B cell (primary cell): ENCODE measurements at regions not wholly inside any gene's neighbourhood (a gene's known extent, or its start where the extent isn't known, plus 50 kb on each side); places are given as distances from the start of the nearest gene placed in this dataset.

Source experiments
- ATAC-seq: fragments of 200-7000 bp; cut with Tn5 transposase; one replicate; pipeline ENCODE4 v1.10.0; 2021; ENCODE audit warnings: low read depth, mild to moderate bottlenecking, moderate number of reproducible peaks, moderate library complexity
- CTCF ChIA-PET: fragments of 350-600 bp; sonication (Branson Sonifier 250); formaldehyde crosslinking; loops from one replicate; lab custom pipeline; 2021; ENCODE audit warnings: antibody characterized with exemption, inconsistent platforms; lab: Charles Lee
- POLR2A ChIA-PET: fragments of 350-600 bp; sonication (Branson Sonifier 250); formaldehyde crosslinking; loops from one replicate; lab custom pipeline; 2021; ENCODE audit warnings: antibody characterized with exemption; lab: Charles Lee
- DNase-seq: peaks from one replicate; pipeline ENCODE4 v3.0.0; 2013
- H2AFZ ChIP-seq: 2 replicates; pipeline ENCODE4 v1.6.1; 2012; ENCODE audit warnings: mild to moderate bottlenecking, low read depth, low read length; ENCODE audit not compliant: insufficient read depth, poor library complexity, severe bottlenecking
- H3K27ac ChIP-seq, 2 donors: 1 replicate in 1 of 2; 2 replicates in 1 of 2; pipeline ENCODE4 v1.5.1; 2012 to 2013; ENCODE audit warnings: low read length in 2 of 2, mild to moderate bottlenecking in 2 of 2, moderate library complexity in 1 of 2
- H3K27me3 ChIP-seq, 4 experiments: fragments of 200-600 bp in 1 of 4; sonication (generic) in 1 of 4; replicated peaks in 1 of 4; 1 replicate in 2 of 4; 2 replicates in 2 of 4; pipeline versions ENCODE4 v1.6.1 to v1.7.0; 2013 to 2016; ENCODE audit warnings: low read length in 3 of 4, mild to moderate bottlenecking in 2 of 4, mixed read lengths in 1 of 4, moderate library complexity in 1 of 4; ENCODE audit not compliant: insufficient read depth in 4 of 4, control insufficient read depth in 3 of 4; ENCODE audit errors: control extremely low read depth in 1 of 4
- H3K36me3 ChIP-seq, 2 experiments: replicated peaks in 1 of 2; 1 replicate in 1 of 2; 2 replicates in 1 of 2; pipeline versions ENCODE4 v1.6.1 to v1.7.1; 2013; ENCODE audit warnings: low read length in 1 of 2; ENCODE audit not compliant: insufficient read depth in 2 of 2, control insufficient read depth in 1 of 2; ENCODE audit errors: control extremely low read depth in 1 of 2, extremely low read depth in 1 of 2
- H3K4me1 ChIP-seq, 2 donors: fragments of 200-600 bp in 1 of 2; sonication (generic) in 1 of 2; 1 replicate in 1 of 2; 2 replicates in 1 of 2; pipeline versions ENCODE4 v1.5.1 to v1.6.1; 2013 to 2017; ENCODE audit warnings: low read length in 2 of 2; ENCODE audit not compliant: control insufficient read depth in 2 of 2, insufficient read depth in 2 of 2
- H3K4me2 ChIP-seq: replicated peaks from 2 replicates; pipeline ENCODE3; 2012; ENCODE audit warnings: mild to moderate bottlenecking, low read depth, low read length; ENCODE audit not compliant: poor library complexity, severe bottlenecking
- H3K4me3 ChIP-seq, 5 experiments: fragments of 200-600 bp in 1 of 5; sonication (generic) in 1 of 5; 1 replicate in 3 of 5; 2 replicates in 2 of 5; pipeline versions ENCODE4 v1.5.1 to v1.7.0; 2011 to 2016; ENCODE audit warnings: low read length in 4 of 5, mild to moderate bottlenecking in 4 of 5, low read depth in 2 of 5, control low read depth in 1 of 5, moderate library complexity in 1 of 5; ENCODE audit not compliant: insufficient read depth in 1 of 5; ENCODE audit errors: control extremely low read depth in 1 of 5, extremely low read depth in 1 of 5
- H3K79me2 ChIP-seq: fragments of 200-600 bp; sonication (generic); one replicate; pipeline ENCODE4 v1.6.0; 2016; ENCODE audit warnings: low read length; ENCODE audit not compliant: control insufficient read depth, insufficient read depth
- H3K9ac ChIP-seq: fragments of 200-600 bp; sonication (generic); 2 replicates; pipeline ENCODE4 v1.6.1; 2017; ENCODE audit warnings: mild to moderate bottlenecking, low read length, moderate library complexity
- H3K9me3 ChIP-seq, 3 donors: one replicate each; pipeline versions ENCODE4 v1.6.1 to v1.7.1; 2013; ENCODE audit warnings: low read length in 2 of 3; ENCODE audit not compliant: control insufficient read depth in 2 of 3, insufficient read depth in 1 of 3; ENCODE audit errors: control extremely low read depth in 1 of 3
- H4K20me1 ChIP-seq: 2 replicates; pipeline ENCODE4 v1.6.0; 2012; ENCODE audit warnings: mild to moderate bottlenecking, low read length; ENCODE audit not compliant: insufficient read depth, control insufficient read depth, poor library complexity, severe bottlenecking
- H3K27ac Mint-ChIP-seq: one replicate; pipeline ENCODE4 v1.8.0; 2021; ENCODE audit warnings: mixed read lengths
- H3K27me3 Mint-ChIP-seq: one replicate; pipeline ENCODE4 v1.8.0; 2021; ENCODE audit warnings: mixed read lengths
- H3K4me1 Mint-ChIP-seq: one replicate; pipeline ENCODE4 v1.8.0; 2021; ENCODE audit warnings: mixed read lengths
- H3K4me3 Mint-ChIP-seq: one replicate; pipeline ENCODE4 v1.8.0; 2021; ENCODE audit warnings: mixed read lengths
- H3K9me3 Mint-ChIP-seq: one replicate; pipeline ENCODE4 v1.8.0; 2022; ENCODE audit warnings: mixed read lengths; ENCODE audit not compliant: insufficient read depth
- CTCF ChIP-seq: fragments of 200-600 bp; IDR thresholded peaks from one replicate; pipeline ENCODE4 v1.8.0; 2022; ENCODE audit warnings: antibody characterized with exemption, mild to moderate bottlenecking
- EZH2 ChIP-seq: IDR thresholded peaks from 2 replicates; pipeline ENCODE4 v1.6.1; 2012; ENCODE audit warnings: borderline replicate concordance, low read depth, mild to moderate bottlenecking, moderate library complexity, low read length; ENCODE audit not compliant: insufficient read depth, poor library complexity, severe bottlenecking
- WGBS: methylation state at CpG from one replicate; pipeline ENCODE4 v1.1.5; 2013; ENCODE audit warnings: missing lambda C conversion rate; ENCODE audit not compliant: insufficient coverage; 5-methylcytosine and 5-hydroxymethylcytosine counted together
- intact Hi-C: fragments of 100-400 bp; cut with micrococcal nuclease; formaldehyde crosslinking; loops from one replicate; pipeline ENCODE4 v1.10.0; 2022

- TF ChIP-seq CTCF, result no peak
- TF ChIP-seq EZH2, result no peak
- no peaks in the 10 kb centered on the region for H3K36me3 ChIP-seq
- POLR2A ChIA-PET, result no interaction called here
- no peaks in the 10 kb centered on the region for H3K9me3 Mint-ChIP-seq
- H4K20me1 ChIP-seq, result no peaks in the 10 kb centered on the region
- no peak for ATAC-seq
- CTCF ChIA-PET, result no interaction called here
- no peak overlapping the region for H3K27ac ChIP-seq
- intact Hi-C loops, result no loop called here
- H3K27ac Mint-ChIP-seq, result no peak overlapping the region
- peaks cover 5% of the 10 kb centered on the region for H3K27me3 Mint-ChIP-seq
- H3K27me3 ChIP-seq, result peaks cover 0 to 7% (median 0%) of the 10 kb centered on the region in 4 experiments
- no peaks in the 10 kb centered on the region for H3K4me1 Mint-ChIP-seq
- H2AFZ ChIP-seq, result no peak overlapping the region
- WGBS, result 96% methylated on average over 4 of the region's 7 CpGs
- H3K9me3 ChIP-seq, result no peaks in the 10 kb centered on the region
- H3K9ac ChIP-seq, result no peak overlapping the region
- H3K4me2 ChIP-seq, result no peak overlapping the region
- H3K4me3 ChIP-seq, result no peak overlapping the region
- H3K4me1 ChIP-seq, result no peaks in the 10 kb centered on the region
- no peak for DNase-seq
- no peaks in the 10 kb centered on the region for H3K79me2 ChIP-seq
- H3K4me3 Mint-ChIP-seq, result no peak overlapping the region
These were observed 195.2 kb downstream of the TLE3 start for GRCh38 chr15:69902414-69903062.

- Histone ChIP-seq H3K4me2 (no peak overlapping the region), H3K27me3 (peaks cover 0 to 3% (median 0%) of the 10 kb centered on the region in 4 experiments), H3K4me3 (no peak overlapping the region), H3K79me2 (no peaks in the 10 kb centered on the region), H3K9ac (no peak overlapping the region), H3K36me3 (no peaks in the 10 kb centered on the region), H3K9me3 (no peaks in the 10 kb centered on the region), H2AFZ (no peak overlapping the region), H3K27ac (no peak overlapping the region), H3K4me1 (no peaks in the 10 kb centered on the region), H4K20me1 (no peaks in the 10 kb centered on the region)
- Mint-ChIP-seq H3K4me1 (no peaks in the 10 kb centered on the region), H3K4me3 (no peak overlapping the region), H3K27me3 (no peaks in the 10 kb centered on the region), H3K27ac (no peak overlapping the region), H3K9me3 (no peaks in the 10 kb centered on the region)
- TF ChIP-seq EZH2 (no peak), CTCF (no peak)
- WGBS, result 81% methylated on average over 7 of the region's 11 CpGs
- ATAC-seq (no peak), DNase-seq (no peak)
- intact Hi-C loops, result no loop called here
- POLR2A ChIA-PET, result no interaction called here
- CTCF ChIA-PET, result no interaction called here
These were observed 193.9 kb downstream of the TLE3 start for GRCh38 chr15:69903470-69904469.
